Hematopoietic multipotent progenitor cell treated with erythropoietin and hydrocortisone succinate and interleukin-3 and kit ligand, for 8 days (in vitro differentiated cells): ENCODE measurements at regions not wholly inside any gene's neighbourhood (a gene's known extent, or its start where the extent isn't known, plus 50 kb on each side); places are given as distances from the start of the nearest gene placed in this dataset.
A peak's percentile ranks its signal among the peaks of the same experiment; 100 is the strongest.

ENCODE experiments used
- DNase-seq: peaks from one replicate; pipeline ENCODE4 v3.0.0-alpha.2; 2015

GRCh38 chr1:62988867-62989266 lies 204.9 kb downstream of the ATG4C start:
- no peak for DNase-seq

- DNase-seq: peak; percentile 2
Observed at GRCh38 chr1:62989497-62989896, 205.6 kb downstream of the ATG4C start.

DNA sequence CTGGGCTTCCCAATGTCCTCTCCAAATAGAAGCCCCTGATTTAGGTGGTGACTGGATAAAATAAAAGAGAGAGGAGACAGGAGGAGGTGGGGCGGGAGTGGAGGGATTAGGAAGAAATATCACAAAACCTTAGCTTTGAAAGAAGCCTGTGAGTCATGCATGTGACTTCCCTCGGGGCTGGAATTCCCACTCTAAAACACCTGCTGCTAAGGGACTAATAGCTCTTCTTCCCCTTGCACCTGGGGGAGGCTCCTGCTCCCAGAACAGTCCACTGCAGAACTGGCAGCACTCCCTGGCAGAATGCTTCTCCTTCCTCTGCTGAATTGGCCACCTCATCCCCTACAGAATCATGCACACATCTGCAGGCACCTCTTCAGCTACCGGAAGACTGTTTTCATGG lies 207.2 kb downstream of the ATG4C start:
- DNase-seq: no peak

- DNase-seq: no peak
Observed at GRCh38 chr1:62993844-62994243, 209.9 kb downstream of the ATG4C start.

GRCh38 chr1:62995173-62995572 lies 211.2 kb downstream of the ATG4C start:
- no peak for DNase-seq

DNA sequence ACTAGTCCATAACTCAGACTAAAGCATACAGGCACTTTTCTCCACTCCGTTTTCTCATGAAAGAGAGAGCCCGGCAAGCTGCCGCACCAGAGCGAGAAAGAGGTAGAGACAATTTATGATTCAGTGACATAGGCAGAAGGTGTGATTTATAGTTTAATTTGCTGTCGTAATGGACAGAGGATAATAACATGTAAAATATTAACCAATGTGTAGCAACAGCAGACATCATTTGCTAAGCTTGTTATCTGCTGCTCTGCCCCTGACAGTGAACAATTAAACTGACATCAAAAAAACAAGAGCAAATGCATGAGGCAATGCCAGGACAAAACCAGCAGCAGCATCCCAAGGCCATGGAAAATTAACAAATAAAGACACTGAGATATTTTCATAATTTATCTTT lies 214.0 kb downstream of the ATG4C start:
- DNase-seq: no peak

DNA sequence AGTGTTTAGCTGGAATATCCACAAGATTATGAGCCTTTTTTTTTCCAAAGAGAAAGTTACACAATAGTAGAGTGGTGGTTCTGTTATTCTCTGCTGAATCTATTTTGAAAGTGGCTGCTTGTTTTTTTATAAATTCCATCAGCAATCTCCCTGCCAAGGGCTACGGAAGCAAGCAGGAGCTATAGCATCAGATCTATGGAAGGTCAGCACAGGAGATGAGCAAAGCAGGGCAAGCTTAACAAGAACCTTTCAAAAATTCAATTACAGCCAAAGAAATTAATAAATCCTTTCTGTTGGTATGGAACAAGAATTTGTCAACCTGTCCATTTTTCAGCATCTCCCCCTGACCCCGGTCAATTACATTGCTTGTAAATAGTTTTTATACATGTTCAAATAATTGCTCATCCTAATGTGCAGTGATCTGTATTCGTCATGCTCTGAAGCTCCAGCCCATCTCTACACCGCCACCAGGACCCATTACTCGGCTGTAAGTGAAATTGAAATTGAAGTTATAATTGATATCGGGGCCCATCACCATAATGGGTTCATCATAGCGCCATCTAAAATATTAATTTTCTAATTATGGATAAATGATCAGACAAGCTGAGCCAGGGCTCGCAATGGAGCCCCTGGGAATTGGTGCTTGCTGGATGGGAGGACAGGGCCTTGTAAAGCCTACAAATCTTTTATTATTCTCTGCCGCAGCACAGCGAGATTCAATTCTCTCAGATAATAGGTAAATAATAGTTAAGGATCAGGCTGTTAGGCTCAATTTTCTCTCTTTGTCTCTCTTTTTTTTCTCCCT lies 215.1 kb downstream of the ATG4C start:
- DNase-seq: no peak

GRCh38 chr1:63000508-63000907 lies 216.6 kb downstream of the ATG4C start:
- DNase-seq: no peak

- peak; percentile 4 for DNase-seq
Observed at GRCh38 chr1:63004868-63005267, 220.9 kb downstream of the ATG4C start.

GRCh38 chr1:63005812-63006211 lies 221.9 kb downstream of the ATG4C start:
- no peak for DNase-seq

- DNase-seq: no peak
Observed at GRCh38 chr1:63009421-63009820, 225.5 kb downstream of the ATG4C start.

DNA sequence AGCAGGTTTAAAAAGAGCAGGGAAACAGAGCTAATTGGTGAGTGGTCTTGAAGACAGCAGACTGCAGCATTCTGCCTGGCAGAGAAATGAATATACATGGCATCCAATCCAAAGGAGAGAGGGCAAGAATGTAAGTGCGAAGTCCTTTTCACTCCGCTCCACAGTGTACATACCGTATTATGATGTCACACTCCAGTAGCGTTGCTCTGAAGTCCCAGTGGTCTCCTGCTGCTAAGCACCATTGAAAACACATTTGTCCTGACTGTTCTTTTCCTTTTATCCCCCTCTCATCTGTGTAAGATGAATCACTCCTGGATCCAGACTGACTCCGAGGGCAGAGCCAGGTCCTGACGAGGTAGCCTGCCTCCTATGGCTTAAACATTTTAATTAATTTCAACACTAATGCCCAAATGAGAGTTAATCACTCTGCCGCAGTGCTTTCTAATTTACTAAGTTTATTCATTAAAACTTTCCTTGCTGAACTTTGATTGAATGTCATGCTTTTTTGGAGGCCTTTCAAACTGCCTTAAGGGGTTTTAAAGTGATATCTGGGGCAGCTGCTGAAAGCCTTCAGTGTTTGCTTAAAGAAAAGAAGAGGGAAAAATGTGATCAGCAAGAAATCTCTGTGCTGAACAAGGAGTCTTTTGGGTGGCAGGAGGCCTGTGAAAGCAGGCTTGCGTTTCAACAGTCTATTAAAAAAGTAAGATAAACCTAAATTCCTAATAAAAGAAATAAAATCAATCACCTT lies 227.2 kb downstream of the ATG4C start:
- DNase-seq: no peak

DNA sequence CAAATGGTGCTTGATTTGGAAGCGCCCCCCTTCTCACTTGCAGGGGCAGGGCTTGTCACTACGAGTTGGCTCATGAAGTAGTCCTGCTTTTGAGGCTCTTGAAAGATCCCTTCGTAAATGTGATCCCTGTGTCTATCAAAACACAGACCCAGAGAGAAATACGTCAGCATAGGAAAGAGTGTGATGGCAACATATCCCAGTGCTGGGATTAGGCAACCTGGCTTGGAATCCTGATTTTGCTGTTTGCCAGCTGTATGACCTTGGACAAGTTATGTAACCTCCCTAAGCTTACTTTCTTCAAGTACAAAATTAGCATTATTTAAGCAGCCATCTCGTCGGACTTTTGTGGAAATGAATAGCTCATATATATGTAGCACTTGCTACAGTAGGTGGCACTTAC lies 228.4 kb downstream of the ATG4C start:
- no peak for DNase-seq

GRCh38 chr1:63014267-63014666 lies 230.3 kb downstream of the ATG4C start:
- DNase-seq: no peak

DNA sequence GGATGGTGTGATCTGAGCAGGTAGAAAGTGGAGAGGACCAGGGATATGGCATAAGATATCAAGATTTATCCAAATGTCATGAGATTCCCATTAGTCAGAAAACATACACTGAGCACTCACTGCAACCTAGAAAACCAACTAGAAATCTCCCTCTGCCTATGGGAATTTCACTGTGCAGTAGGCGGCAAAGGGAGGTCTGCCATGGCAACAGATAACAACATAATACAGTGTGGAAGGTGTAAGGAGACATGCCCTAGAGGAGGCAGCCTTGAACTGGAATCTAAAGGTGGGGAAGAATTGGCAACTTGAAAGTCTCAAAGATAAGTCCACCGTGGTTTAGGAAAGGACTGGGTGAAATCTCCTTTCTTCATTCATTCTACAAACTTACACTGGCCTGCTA lies 238.4 kb downstream of the ATG4C start:
- no peak for DNase-seq

DNA sequence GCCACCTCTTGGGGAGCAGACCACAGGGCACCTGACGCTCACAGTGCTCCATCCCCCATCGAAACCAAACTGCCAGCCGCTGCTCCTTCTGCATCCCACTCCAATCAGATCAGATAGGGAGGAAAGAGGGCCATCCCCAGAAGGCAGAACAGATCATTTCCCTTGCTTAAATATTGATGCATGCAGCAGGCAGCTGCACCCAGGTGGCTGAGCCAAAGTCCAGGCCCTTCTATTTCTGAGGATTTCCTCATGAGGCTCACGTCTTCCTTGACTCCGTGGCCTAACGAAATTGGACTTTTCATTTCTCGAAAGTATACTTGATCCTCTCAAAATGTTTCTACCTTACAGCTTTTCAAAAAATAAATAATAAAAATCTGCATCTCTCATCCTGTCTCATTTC lies 239.2 kb downstream of the ATG4C start:
- no peak for DNase-seq

DNA sequence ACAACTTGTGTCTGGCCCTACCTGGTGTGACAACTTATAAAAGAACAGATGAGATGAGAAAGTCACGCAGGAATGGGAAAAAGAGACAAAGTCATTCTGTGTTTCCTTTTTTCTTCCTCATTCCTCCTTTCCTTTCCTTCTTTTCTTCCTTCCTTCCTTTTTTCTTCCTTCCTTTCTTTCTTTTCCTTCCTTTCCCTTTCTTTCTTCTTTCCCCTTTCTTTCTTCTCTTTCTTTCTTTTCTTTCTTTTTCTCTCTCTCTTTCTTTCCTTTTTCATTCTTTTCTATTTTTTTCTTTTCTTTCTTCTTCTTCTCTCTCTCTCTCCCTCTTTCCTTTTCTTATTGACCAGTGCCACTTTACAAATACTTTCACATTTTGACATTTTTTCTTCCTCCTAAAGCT lies 239.7 kb downstream of the ATG4C start:
- DNase-seq: no peak

- DNase-seq: no peak
Observed at GRCh38 chr1:63024132-63024531, 240.2 kb downstream of the ATG4C start.

- no peak for DNase-seq
Observed at GRCh38 chr1:63027176-63027575, 243.2 kb downstream of the ATG4C start.

GRCh38 chr1:63032171-63032570 lies 248.2 kb downstream of the ATG4C start:
- DNase-seq: no peak

DNA sequence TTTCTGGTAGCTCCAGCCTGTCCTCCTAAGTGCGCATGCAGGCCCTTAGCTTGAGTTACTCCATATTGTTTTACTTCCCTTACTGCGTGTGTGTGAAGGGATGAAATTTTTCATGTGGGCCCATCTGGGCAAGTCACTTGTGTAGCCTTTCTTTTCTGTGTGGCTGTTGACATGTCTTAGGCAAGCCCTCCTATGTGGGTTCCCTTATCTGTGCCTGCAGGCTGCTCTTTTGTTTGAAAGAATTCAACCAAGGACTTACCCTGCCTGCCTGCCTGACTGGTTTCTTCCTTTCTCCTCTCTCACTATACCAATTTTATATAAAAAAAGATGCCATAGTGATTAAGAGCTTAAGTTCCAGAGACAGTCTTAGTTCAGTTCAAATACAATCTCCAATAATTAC lies 249.3 kb downstream of the ATG4C start:
- DNase-seq: peak; percentile 79

DNA sequence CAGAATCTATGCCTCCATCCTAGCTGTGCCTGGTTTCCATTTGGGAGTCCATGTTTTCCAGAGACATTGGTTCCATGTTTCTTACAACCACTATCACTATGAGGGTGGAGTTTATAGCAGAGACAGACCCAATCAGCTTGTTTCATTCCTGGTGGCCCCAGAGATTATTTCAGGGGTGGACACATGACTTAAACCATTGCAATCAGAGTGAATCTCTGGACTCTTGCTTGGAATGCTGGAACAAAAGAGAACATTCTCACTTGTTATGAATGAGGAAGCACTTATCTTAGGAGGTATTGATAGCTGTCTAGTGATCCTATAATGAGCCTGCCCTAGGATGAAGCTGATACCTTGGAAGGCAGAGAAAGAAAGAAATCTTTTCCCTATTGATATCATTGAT lies 250.3 kb downstream of the ATG4C start:
- no peak for DNase-seq

DNA sequence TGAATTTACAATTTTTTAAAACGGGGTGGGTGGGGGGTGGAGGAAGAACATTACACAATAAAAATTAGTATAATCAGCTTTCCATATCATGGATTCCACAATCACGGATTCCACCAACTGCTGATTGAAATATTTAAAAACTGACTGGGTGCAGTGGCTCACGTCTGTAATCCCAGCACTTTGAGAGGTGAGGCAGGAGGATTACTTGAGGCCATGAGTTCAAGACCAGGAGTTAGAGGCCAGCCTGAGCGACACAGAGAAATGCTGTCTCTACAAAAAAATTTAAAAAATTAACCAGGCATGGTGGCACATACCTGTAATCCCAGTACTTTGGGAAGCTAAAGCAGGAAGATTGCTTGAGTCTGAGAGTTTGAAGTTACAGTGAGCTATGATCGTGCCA lies 254.7 kb downstream of the ATG4C start:
- DNase-seq: no peak

- DNase-seq: no peak
Observed at GRCh38 chr1:63041660-63042059, 257.7 kb downstream of the ATG4C start.

DNA sequence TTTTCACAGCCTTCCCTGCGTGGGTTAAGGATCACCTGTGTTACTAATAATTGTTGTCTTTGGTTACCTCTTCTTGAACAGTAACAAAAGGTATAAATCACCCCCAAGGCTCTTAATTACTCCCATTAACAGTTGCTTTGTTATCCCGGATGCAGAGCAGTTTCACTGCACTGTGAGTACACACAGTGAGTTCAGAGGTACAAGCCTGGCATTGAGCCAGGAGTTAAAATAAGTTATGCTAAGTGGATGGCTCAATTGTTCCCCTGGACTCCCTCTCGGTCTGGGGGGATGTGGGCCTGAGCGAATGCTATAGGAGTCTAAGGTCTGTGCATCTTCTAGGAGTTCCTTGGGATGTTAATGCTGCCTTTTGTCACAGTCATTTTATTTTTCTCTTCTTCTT lies 258.3 kb downstream of the ATG4C start:
- no peak for DNase-seq
